ENCODE measurements at regions not wholly inside any gene's neighbourhood (a gene's known extent, or its start where the extent isn't known, plus 50 kb on each side); places are given as distances from the start of the nearest gene placed in this dataset.

- no peak for DNase-seq
Observed at GRCh38 chr14:65879248-65880009, 466.9 kb downstream of the FUT8 start.

- no peak for DNase-seq
Observed at GRCh38 chr14:65880507-65880906, 468.0 kb downstream of the FUT8 start.

DNA sequence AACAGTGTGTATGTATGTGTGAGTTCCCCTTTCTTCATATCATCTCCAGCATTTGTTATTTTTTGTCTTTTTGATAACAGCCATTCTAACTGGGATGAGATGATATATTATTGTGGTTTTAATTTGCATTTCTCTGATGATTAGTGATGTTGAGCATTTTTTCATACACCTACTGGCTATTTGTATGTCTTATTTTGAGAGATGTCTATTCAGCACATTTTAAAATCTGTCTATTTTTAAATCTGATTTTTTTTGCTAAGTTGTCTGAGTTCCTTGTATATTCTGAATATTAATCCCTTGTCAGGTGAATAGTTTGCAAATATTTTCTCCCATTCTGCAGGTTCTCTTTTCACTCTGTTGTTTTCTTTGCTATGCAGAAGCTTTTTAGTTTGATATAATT, 469.1 kb downstream of the FUT8 start:
- DNase-seq, result no peak

GRCh38 chr14:65888677-65889076, 476.1 kb downstream of the FUT8 start:
- DNase-seq, result no peak

DNA sequence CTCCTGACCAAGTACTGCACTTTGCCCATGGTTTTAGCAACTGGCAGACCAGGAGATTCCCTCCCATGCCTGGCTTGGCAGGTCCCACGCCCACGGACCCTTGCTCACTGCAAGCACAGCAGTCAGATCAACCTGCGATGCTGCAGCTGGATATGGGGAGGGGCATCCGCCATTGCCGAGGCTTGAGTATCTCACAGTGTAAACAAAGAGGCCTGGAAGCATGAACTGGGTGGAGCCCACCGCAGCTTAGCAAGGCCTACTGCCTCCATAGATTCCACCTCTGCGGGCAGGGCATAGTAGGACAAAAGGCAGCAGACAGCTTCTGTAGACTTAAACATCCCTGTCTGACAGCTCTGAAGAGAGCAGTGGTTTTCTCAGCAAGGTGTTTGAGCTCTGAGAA, 479.8 kb downstream of the FUT8 start:
- no peak for DNase-seq

DNA sequence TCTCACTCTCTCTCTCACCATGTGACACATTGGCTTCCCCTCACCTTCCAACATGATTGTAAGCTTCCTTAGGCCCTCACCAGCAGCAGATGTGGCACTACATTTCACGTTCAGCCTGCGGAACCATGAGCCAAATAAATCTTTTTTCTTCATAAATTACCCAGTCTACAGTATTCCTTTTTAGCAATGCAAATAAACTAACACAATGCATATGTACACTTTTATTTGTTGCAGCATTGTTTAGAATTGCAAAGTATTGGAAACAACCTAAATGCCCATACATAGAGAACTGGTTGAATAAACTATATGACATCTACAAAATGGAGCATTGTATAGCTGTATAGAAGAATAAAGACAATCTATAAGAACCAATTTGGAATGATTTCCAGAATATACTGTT, 487.6 kb downstream of the FUT8 start:
- DNase-seq, result no peak

GRCh38 chr14:65901595-65901994, 489.1 kb downstream of the FUT8 start:
- no peak for DNase-seq

GRCh38 chr14:65904988-65905387, 492.5 kb downstream of the FUT8 start:
- no peak for DNase-seq

- DNase-seq, result no peak
Observed at GRCh38 chr14:65906344-65906743, 493.8 kb downstream of the FUT8 start.

GRCh38 chr14:65906948-65907347, 494.4 kb downstream of the FUT8 start:
- DNase-seq, result no peak

GRCh38 chr14:65910108-65910786, 497.7 kb downstream of the FUT8 start:
- DNase-seq, result no peak

- DNase-seq, result no peak
Observed at GRCh38 chr14:65915125-65915524, 502.6 kb downstream of the FUT8 start.

GRCh38 chr14:65916055-65916454, 503.5 kb downstream of the FUT8 start:
- DNase-seq, result no peak

- DNase-seq, result no peak
Observed at GRCh38 chr14:65920996-65921395, 508.5 kb downstream of the FUT8 start.

- DNase-seq, result no peak
Observed at GRCh38 chr14:65922142-65922541, 509.6 kb downstream of the FUT8 start.

DNA sequence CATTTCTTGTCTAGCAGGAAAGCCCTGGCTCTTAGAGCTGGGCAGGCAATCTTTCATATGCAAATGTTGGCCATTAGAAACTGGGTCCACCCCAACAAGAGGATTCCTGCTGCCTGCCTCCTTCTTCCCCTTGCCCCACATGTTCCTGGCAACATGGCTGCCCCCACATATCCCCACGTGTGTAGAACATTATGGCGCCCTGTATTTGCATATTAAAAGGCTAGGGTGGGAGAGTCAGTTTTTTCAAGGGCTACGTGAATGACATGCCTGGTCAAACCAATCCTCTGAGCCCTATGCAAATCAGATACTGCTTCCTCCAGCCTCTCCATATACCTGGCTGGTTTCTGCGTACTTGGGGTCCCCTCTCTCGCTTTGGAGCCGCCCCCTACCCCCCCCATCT, 514.0 kb downstream of the FUT8 start:
- no peak for DNase-seq

DNA sequence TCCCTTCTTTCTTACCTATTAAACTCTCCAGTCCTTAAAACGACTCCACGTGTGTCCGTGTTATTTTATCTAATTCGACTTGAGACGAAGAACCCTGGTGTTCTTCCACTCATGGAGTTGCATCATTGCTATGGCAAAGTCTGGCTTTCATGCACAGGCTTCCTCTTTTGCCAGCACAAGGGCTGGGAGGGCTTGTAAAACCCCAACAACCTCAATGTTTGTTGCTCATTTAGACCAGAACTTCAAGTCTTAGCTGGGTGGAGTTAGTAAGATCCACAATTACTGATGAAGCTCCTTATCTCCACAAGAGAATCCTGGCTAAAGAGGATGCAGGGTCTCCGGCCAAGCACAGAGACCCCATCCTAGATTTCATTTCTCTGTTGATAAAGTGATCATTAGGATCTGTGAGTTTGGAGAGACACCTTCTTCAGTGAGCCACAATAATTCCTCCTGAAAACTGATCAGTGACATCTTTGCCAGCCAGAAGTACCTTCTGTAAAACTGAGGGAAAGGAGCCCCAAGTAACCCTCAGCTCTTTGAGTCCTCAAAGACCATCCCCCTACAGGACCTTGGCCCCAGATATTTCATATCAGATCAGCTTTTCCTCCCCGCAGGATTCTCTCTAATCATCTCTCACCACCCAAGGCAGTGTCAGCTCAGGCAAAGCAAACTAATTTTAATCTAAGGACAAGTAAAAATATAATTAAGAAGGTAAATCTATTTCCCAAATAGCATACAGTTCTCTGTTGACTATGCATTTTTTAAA, 514.6 kb downstream of the FUT8 start:
- no peak for DNase-seq

DNA sequence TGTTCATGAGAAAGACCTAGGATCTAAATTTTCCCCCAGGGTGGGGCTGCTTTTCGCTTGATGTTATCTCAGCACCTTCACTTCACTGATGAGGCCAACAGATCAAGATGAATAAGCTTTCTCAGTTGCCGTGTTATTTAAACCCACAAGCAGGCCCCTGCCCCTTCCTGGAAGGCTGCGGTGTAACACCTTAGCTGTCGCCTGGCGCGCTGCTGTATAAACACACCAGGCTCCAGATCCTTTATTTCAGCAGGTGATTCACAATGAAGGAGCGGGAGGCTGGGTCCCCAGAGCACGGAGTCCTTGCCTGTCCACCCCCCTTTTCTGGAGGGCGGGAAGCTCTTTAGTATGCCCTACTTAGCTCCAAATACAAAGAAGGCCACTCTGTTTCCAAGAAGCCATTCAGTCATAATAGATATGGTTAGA, 515.4 kb downstream of the FUT8 start:
- DNase-seq, result peak; percentile 49 to 71

GRCh38 chr14:65928995-65929394, 516.5 kb downstream of the FUT8 start:
- DNase-seq, result no peak

GRCh38 chr14:65933400-65934069, 521.0 kb downstream of the FUT8 start:
- no peak for DNase-seq

DNA sequence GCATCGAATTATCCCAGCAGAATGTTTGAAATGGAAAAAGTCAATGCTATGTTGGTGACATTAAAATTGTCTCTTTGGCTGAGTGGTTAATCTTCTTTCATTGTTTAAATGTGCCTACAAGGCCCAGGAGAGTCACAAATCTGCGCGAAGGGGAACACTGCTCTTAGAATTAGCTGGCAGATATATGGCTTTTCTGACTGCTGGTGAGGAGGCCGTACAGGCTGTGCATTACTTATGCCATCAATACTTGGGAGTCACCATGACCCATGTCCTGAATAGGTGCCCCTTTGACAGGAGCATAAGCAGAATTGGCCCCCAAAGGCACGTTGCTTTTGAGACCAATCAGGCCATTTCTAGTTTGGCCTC, 521.5 kb downstream of the FUT8 start:
- no peak for DNase-seq

DNA sequence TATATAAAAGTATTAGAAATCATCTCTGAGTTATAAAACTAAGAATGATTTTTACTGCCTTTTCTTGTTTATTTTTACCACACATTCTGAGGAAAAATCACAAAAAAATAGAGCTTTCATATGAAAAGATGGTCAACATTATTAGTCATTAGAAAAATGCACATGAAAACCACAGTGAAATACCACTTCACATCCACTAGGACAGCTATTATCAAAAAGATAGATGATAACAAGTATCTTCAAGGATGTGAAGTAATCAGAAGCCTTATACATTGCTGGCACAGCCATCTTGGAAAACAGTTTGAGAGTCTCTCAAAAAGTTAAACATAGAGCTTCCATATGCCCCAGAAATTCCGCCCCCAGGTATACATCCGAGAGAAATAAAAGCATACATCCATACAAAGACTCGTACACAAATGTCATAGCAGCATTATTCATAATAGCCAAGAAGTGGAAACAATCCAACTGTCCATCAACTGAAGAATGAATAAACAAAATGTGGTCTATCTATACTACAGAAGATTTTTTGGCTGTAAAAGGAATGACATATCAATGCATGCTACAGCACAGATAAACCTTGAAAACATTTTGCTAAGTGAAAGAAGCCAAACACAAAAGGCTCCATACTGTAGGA, 523.9 kb downstream of the FUT8 start:
- no peak for DNase-seq

Data from activated CD4-positive, alpha-beta T cell treated with anti-CD3 and anti-CD28 coated beads for 4 hours (primary cell).